OCI-LY3 (cell line): ENCODE measurements at regions not wholly inside any gene's neighbourhood (a gene's known extent, or its start where the extent isn't known, plus 50 kb on each side); places are given as distances from the start of the nearest gene placed in this dataset.

Source experiments
- CTCF ChIP-seq: fragments of 200-600, 300-600 bp; sonication (generic); IDR thresholded peaks from 2 replicates; pipeline ENCODE4 v1.5.1; 2014; ENCODE audit warnings: antibody characterized with exemption, low read length, low read depth
- EZH2phosphoT487 ChIP-seq: fragments of 200-600 bp; shearing (Covaris generic); IDR thresholded peaks from 2 replicates; pipeline ENCODE4 v1.6.1; 2018; ENCODE audit warnings: antibody characterized with exemption, mixed run types, low read depth

- TF ChIP-seq CTCF (no peak), EZH2phosphoT487 (no peak)
Observed at GRCh38 chr4:3644849-3645627, 112.8 kb upstream of the LRPAP1 start.
